PC-9 (cell line): ENCODE measurements at regions not wholly inside any gene's neighbourhood (a gene's known extent, or its start where the extent isn't known, plus 50 kb on each side); places are given as distances from the start of the nearest gene placed in this dataset.

Experiments
- BruUV-seq: library from RNA; stranded (reverse); fragments of 400-500 nt; replicated peaks from 2 replicates; lab custom pipeline; 2021; lab: Mats Ljungman, UMichigan
- CTCF ChIA-PET: fragments of 300-600 bp; sonication (Branson Sonifier 250); formaldehyde crosslinking; loops from one replicate; lab custom pipeline; 2022; ENCODE audit warnings: antibody characterized with exemption; lab: Charles Lee
- POLR2A ChIA-PET: fragments of 300-600 bp; sonication (Branson Sonifier 250); formaldehyde crosslinking; loops from one replicate; lab custom pipeline; 2022; ENCODE audit warnings: antibody characterized with exemption; ENCODE audit not compliant: unreplicated experiment; lab: Charles Lee
- DNase-seq, 2 experiments: peaks; one replicate each; pipeline versions ENCODE4 v3.0.0 to v3.0.0-alpha.2; 2015 to 2022; ENCODE audit warnings: mixed read lengths in 1 of 2
- H2AFZ ChIP-seq: fragments of 200-600 bp; sonication (generic); 2 replicates; pipeline ENCODE4 v1.8.1; 2017; ENCODE audit warnings: antibody characterized with exemption
- H3F3A ChIP-seq: fragments of 200-600 bp; sonication (generic); 2 replicates; pipeline ENCODE4 v1.8.1; 2017; ENCODE audit warnings: antibody characterized with exemption, mild to moderate bottlenecking, low read depth; ENCODE audit not compliant: insufficient read depth
- H3K27ac ChIP-seq: fragments of 200-600 bp; sonication (generic); 2 replicates; pipeline ENCODE4 v1.6.1; 2016; ENCODE audit warnings: mixed run types
- H3K27me3 ChIP-seq: fragments of 200-600 bp; sonication (generic); 2 replicates; pipeline ENCODE4 v1.6.1; 2016; ENCODE audit warnings: low read depth, mixed run types; ENCODE audit not compliant: insufficient read depth
- H3K36me3 ChIP-seq: fragments of 200-600 bp; sonication (generic); 2 replicates; pipeline ENCODE4 v1.6.1; 2016; ENCODE audit warnings: low read depth, mixed run types
- H3K4me1 ChIP-seq: fragments of 200-600 bp; sonication (generic); replicated peaks from 2 replicates; pipeline ENCODE4 v1.6.1; 2016; ENCODE audit warnings: mixed run types; ENCODE audit not compliant: insufficient read depth
- H3K4me2 ChIP-seq: fragments of 200-600 bp; sonication (generic); 2 replicates; pipeline ENCODE4 v1.6.1; 2017; ENCODE audit warnings: mixed run types
- H3K4me3 ChIP-seq: fragments of 200-600 bp; sonication (generic); 2 replicates; pipeline ENCODE4 v1.6.1; 2016; ENCODE audit warnings: mixed run types
- H3K79me2 ChIP-seq: fragments of 200-600 bp; sonication (generic); 2 replicates; pipeline ENCODE4 v1.6.1; 2017; ENCODE audit warnings: low read depth, mixed run types
- H3K9me2 ChIP-seq: fragments of 200-600 bp; sonication (generic); 2 replicates; pipeline ENCODE4 v1.8.1; 2017; ENCODE audit warnings: mild to moderate bottlenecking; ENCODE audit not compliant: insufficient read depth
- H3K9me3 ChIP-seq: fragments of 200-600 bp; sonication (generic); 2 replicates; pipeline ENCODE4 v1.8.1; 2016; ENCODE audit warnings: low read depth; ENCODE audit not compliant: insufficient read depth
- H4K20me1 ChIP-seq: fragments of 200-600 bp; sonication (generic); 2 replicates; pipeline ENCODE4 v1.8.1; 2017; ENCODE audit not compliant: insufficient read depth
- CTCF ChIP-seq: fragments of 200-600 bp; sonication (generic); conservative IDR thresholded peaks from 2 replicates; pipeline ENCODE4 v1.6.1; 2017; ENCODE audit warnings: mixed run types, antibody characterized with exemption, mild to moderate bottlenecking, moderate library complexity
- EZH2 ChIP-seq: fragments of 200-600 bp; sonication (generic); IDR thresholded peaks from 2 replicates; pipeline ENCODE4 v1.8.0; 2017; ENCODE audit warnings: antibody characterized with exemption, low read depth
- intact Hi-C: fragments of 100-400 bp; cut with micrococcal nuclease; formaldehyde crosslinking; loops from one replicate; pipeline ENCODE4 v1.10.0; 2022; ENCODE audit not compliant: unreplicated experiment

GRCh38 chr14:83856334-83856733, 1673.6 kb upstream of the FLRT2 start:
- Histone ChIP-seq H3K79me2 (no peaks in the 10 kb centered on the region), H3K27me3 (no peaks in the 10 kb centered on the region), H4K20me1 (no peaks in the 10 kb centered on the region), H3K36me3 (no peaks in the 10 kb centered on the region), H3K4me2 (no peak overlapping the region), H3K9me3 (no peaks in the 10 kb centered on the region), H3K27ac (no peak overlapping the region), H2AFZ (no peak overlapping the region), H3K9me2 (no peaks in the 10 kb centered on the region), H3F3A (no peaks in the 10 kb centered on the region), H3K4me3 (no peak overlapping the region), H3K4me1 (no peaks in the 10 kb centered on the region)
- ChIA-PET POLR2A (no interaction called here), CTCF (no interaction called here)
- DNase-seq, result no peak
- TF ChIP-seq EZH2 (no peak), CTCF (no peak)
- intact Hi-C loops, result no loop called here
- no TSS peak for BruUV-seq

- Histone ChIP-seq H2AFZ (no peak overlapping the region), H3K79me2 (no peaks in the 10 kb centered on the region), H3F3A (no peaks in the 10 kb centered on the region), H4K20me1 (no peaks in the 10 kb centered on the region), H3K9me2 (no peaks in the 10 kb centered on the region), H3K4me3 (no peak overlapping the region), H3K4me2 (no peak overlapping the region), H3K27ac (no peak overlapping the region), H3K27me3 (no peaks in the 10 kb centered on the region), H3K36me3 (no peaks in the 10 kb centered on the region), H3K4me1 (no peaks in the 10 kb centered on the region), H3K9me3 (no peaks in the 10 kb centered on the region)
- intact Hi-C loops, result no loop called here
- ChIA-PET POLR2A (no interaction called here), CTCF (no interaction called here)
- no TSS peak for BruUV-seq
- no peak for TF ChIP-seq EZH2
- no peak for TF ChIP-seq CTCF
- no peak for DNase-seq
Observed at GRCh38 chr14:83860631-83861155, 1669.3 kb upstream of the FLRT2 start.

- Histone ChIP-seq H3F3A (no peaks in the 10 kb centered on the region), H3K79me2 (no peaks in the 10 kb centered on the region), H2AFZ (no peak overlapping the region), H3K4me3 (no peak overlapping the region), H3K27me3 (no peaks in the 10 kb centered on the region), H3K9me2 (no peaks in the 10 kb centered on the region), H3K27ac (no peak overlapping the region), H3K36me3 (no peaks in the 10 kb centered on the region), H3K4me2 (no peak overlapping the region), H4K20me1 (no peaks in the 10 kb centered on the region), H3K9me3 (no peaks in the 10 kb centered on the region), H3K4me1 (no peaks in the 10 kb centered on the region)
- no TSS peak for BruUV-seq
- POLR2A ChIA-PET, result no interaction called here
- intact Hi-C loops, result no loop called here
- no peak for DNase-seq
- TF ChIP-seq CTCF (no peak), EZH2 (no peak)
- CTCF ChIA-PET, result no interaction called here
Observed at GRCh38 chr14:83863042-83863774, 1666.7 kb upstream of the FLRT2 start.
